ENCODE measurements at regions not wholly inside any gene's neighbourhood (a gene's known extent, or its start where the extent isn't known, plus 50 kb on each side); places are given as distances from the start of the nearest gene placed in this dataset.

- WGBS (ENCODE audit: insufficient coverage, low coverage, missing lambda C conversion rate), result 0% methylated on average over 6 of the region's 7 CpGs
- intact Hi-C loops (cut with micrococcal nuclease), result no loop called here
- ChIA-PET POLR2A (no interaction called here), CTCF (ENCODE audit: low intra/inter-chr PET ratio) (no interaction called here)
- Histone ChIP-seq H3K4me2 (ENCODE audit: insufficient read depth, low read length) (no peak overlapping the region), H3K27ac (ENCODE audit: extremely low read depth, low read depth, low read length) (no peak overlapping the region), H3K4me3 (no peak overlapping the region), H3K9ac (ENCODE audit: insufficient read depth in 1 of 2, low read depth in 2 of 2, low read length in 2 of 2) (no peak overlapping the region), H3K9me1 (ENCODE audit: control insufficient read depth, insufficient read depth, low read length) (no peaks in the 10 kb centered on the region), H3K79me2 (ENCODE audit: control insufficient read depth, insufficient read depth, low read length) (no peaks in the 10 kb centered on the region), H3K9me3 (replicated peaks; ENCODE audit: control insufficient read depth, insufficient read depth, low read depth, low read length) (no peaks in the 10 kb centered on the region), H3K4me1 (replicated peaks in 1 of 2; ENCODE audit: control insufficient read depth in 2 of 2, insufficient read depth in 2 of 2, low read length in 2 of 2) (no peaks in the 10 kb centered on the region), H3K36me3 (ENCODE audit: control insufficient read depth, insufficient read depth, low read length) (no peaks in the 10 kb centered on the region), H2AFZ (ENCODE audit: low read depth, low read length) (no peak overlapping the region), H3K27me3 (ENCODE audit: control insufficient read depth in 2 of 2, insufficient read depth in 2 of 2, low read length in 2 of 2) (no peaks in the 10 kb centered on the region), H4K20me1 (replicated peaks; ENCODE audit: control insufficient read depth, insufficient read depth, low read length) (no peaks in the 10 kb centered on the region)
- in situ Hi-C loops (cut with MboI), result loop anchor here (25.0 kb wide), 1 partner anchor 1178 kb away; no protein-coding TSS in a partner anchor
- no peak for DNase-seq (ENCODE audit: extremely low read depth in 1 of 4, low spot score in 3 of 4)
- no TSS peak for BruUV-seq (replicated peaks)
- FAIRE-seq, result no peak
- no peak for ATAC-seq
- TF ChIP-seq CAMTA2 (CRISPR knock-in tag; conservative IDR thresholded peaks at IDR 0.05), result no peak
- no peak for TF ChIP-seq IFI16 (CRISPR knock-in tag; IDR thresholded peaks at IDR 0.05)
- TF ChIP-seq, protein P1, sequence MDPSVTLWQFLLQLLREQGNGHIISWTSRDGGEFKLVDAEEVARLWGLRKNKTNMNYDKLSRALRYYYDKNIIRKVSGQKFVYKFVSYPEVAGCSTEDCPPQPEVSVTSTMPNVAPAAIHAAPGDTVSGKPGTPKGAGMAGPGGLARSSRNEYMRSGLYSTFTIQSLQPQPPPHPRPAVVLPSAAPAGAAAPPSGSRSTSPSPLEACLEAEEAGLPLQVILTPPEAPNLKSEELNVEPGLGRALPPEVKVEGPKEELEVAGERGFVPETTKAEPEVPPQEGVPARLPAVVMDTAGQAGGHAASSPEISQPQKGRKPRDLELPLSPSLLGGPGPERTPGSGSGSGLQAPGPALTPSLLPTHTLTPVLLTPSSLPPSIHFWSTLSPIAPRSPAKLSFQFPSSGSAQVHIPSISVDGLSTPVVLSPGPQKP (CRISPR knock-in tag; IDR thresholded peaks at IDR 0.05), result no peak
- TF ChIP-seq EWSR1 (IDR thresholded peaks at IDR 0.05; ENCODE audit: borderline replicate concordance, low read depth, partially characterized antibody), result no peak
- TF ChIP-seq, protein P2, sequence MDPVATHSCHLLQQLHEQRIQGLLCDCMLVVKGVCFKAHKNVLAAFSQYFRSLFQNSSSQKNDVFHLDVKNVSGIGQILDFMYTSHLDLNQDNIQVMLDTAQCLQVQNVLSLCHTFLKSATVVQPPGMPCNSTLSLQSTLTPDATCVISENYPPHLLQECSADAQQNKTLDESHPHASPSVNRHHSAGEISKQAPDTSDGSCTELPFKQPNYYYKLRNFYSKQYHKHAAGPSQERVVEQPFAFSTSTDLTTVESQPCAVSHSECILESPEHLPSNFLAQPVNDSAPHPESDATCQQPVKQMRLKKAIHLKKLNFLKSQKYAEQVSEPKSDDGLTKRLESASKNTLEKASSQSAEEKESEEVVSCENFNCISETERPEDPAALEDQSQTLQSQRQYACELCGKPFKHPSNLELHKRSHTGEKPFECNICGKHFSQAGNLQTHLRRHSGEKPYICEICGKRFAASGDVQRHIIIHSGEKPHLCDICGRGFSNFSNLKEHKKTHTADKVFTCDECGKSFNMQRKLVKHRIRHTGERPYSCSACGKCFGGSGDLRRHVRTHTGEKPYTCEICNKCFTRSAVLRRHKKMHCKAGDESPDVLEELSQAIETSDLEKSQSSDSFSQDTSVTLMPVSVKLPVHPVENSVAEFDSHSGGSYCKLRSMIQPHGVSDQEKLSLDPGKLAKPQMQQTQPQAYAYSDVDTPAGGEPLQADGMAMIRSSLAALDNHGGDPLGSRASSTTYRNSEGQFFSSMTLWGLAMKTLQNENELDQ (CRISPR knock-in tag; IDR thresholded peaks at IDR 0.05; ENCODE audit: borderline replicate concordance), result no peak
- TF ChIP-seq E2F3 (CRISPR knock-in tag; IDR thresholded peaks at IDR 0.05), result no peak
- no peak for TF ChIP-seq ZBTB11 (CRISPR knock-in tag; IDR thresholded peaks at IDR 0.05)
- TF ChIP-seq MCM3 (IDR thresholded peaks at IDR 0.05), result no peak
- no peak for TF ChIP-seq FOXK1 (CRISPR knock-in tag; IDR thresholded peaks at IDR 0.05; ENCODE audit: borderline replicate concordance)
- no peak for TF ChIP-seq LCOR (CRISPR knock-in tag; IDR thresholded peaks at IDR 0.05)
- no peak for TF ChIP-seq HDAC3 (IDR thresholded peaks at IDR 0.05; ENCODE audit: borderline replicate concordance, partially characterized antibody)
- no peak for TF ChIP-seq RBM14 (IDR thresholded peaks at IDR 0.05; ENCODE audit: borderline replicate concordance, insufficient read depth, low read depth, low read length)
- no peak for TF ChIP-seq CHD4 (IDR thresholded peaks at IDR 0.05; ENCODE audit: insufficient read depth, insufficient replicate concordance, low read depth, low read length, poor library complexity, severe bottlenecking)
- TF ChIP-seq, protein P3, sequence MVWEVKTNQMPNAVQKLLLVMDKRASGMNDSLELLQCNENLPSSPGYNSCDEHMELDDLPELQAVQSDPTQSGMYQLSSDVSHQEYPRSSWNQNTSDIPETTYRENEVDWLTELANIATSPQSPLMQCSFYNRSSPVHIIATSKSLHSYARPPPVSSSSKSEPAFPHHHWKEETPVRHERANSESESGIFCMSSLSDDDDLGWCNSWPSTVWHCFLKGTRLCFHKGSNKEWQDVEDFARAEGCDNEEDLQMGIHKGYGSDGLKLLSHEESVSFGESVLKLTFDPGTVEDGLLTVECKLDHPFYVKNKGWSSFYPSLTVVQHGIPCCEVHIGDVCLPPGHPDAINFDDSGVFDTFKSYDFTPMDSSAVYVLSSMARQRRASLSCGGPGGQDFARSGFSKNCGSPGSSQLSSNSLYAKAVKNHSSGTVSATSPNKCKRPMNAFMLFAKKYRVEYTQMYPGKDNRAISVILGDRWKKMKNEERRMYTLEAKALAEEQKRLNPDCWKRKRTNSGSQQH (CRISPR knock-in tag; IDR thresholded peaks at IDR 0.05), result no peak
These were observed 271.3 kb downstream of the GPM6A start for GRCh38 chr4:175540732-175541131.

Measured in K562 (cell line).